HG03571 (cell line): ENCODE measurements at regions not wholly inside any gene's neighbourhood (a gene's known extent, or its start where the extent isn't known, plus 50 kb on each side); places are given as distances from the start of the nearest gene placed in this dataset.
"Not testable (repeated sequence)": the region's sequence is repeated elsewhere in the genome, so short reads cannot be mapped to it uniquely, and the experiment has no call there.

Experiments used
- ATAC-seq: cut with Tn5 transposase; IDR thresholded peaks from one replicate; pipeline ENCODE4 v1.9.1; 2021; ENCODE audit not compliant: unreplicated experiment

GRCh38 chr4:97132435-97132834 is 1010.8 kb downstream of the STPG2 start:
- ATAC-seq: no peak

- no peak for ATAC-seq
Measured at GRCh38 chr4:97134456-97134855, 1008.8 kb downstream of the STPG2 start.

GRCh38 chr4:97139791-97140190 is 1003.5 kb downstream of the STPG2 start:
- ATAC-seq: no peak

- no peak for ATAC-seq
Measured at GRCh38 chr4:97140545-97140944, 1002.7 kb downstream of the STPG2 start.

DNA sequence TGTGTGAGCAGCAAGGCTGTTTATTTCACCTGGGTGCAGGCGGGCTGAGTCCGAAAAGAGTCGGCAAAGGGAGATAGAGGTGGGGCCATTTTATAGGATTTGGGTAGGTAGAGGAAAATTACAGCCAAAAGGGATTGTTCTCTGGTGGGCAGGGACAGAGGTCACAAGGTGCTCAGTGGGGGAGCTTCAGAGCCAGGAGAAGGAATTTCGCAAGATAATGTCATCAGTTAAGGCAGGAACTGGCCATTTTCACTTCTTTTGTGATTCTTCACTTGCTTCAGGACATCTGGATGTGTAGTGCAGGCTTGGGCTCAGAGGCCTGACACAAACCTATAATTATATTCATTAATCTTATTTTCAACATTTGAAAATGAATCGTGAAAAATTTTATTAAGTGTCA is 1001.9 kb downstream of the STPG2 start:
- ATAC-seq: not testable (repeated sequence)

GRCh38 chr4:97142410-97142809 is 1000.9 kb downstream of the STPG2 start:
- no peak for ATAC-seq

DNA sequence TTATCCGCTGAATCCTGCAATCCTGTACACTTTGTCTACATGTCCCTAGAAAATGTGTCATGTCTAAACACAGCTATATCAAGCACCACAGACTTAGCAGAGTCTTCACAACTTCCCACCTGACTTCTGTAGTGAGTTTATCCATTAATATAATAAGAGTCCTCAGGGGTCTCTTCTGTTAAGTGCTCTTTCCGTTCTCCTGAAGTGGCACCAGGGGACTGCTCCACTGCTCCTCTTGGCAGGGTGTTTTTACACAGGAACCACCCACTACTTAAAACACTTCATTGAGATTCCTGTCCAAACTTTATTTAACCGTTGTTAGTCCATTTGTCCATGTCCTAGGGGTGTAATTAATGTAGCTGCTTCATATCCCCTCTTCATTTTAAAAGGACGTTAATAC is 1000.4 kb downstream of the STPG2 start:
- ATAC-seq: no peak

DNA sequence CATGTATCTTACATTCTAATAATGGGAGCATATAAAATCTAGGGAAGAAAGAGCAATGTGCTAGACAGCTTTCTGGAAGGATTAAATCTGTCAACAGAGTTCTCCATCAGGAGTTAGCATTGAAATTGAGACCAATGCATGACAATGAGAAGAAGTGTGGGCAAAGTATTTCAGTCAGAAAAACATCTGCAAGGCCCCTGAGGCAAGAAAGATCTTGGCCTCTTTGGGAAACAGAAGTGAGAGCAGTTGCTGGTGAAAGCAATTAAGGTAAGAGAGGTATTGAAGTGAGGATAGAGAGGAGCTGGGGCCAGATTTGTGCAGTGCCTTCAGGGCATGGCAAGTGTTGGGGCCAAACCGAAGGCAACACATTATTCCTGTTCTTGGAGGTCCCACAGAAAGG is 999.1 kb downstream of the STPG2 start:
- no peak for ATAC-seq

- ATAC-seq: no peak
Measured at GRCh38 chr4:97150966-97151365, 992.3 kb downstream of the STPG2 start.

GRCh38 chr4:97152149-97152548 is 991.1 kb downstream of the STPG2 start:
- no peak for ATAC-seq

DNA sequence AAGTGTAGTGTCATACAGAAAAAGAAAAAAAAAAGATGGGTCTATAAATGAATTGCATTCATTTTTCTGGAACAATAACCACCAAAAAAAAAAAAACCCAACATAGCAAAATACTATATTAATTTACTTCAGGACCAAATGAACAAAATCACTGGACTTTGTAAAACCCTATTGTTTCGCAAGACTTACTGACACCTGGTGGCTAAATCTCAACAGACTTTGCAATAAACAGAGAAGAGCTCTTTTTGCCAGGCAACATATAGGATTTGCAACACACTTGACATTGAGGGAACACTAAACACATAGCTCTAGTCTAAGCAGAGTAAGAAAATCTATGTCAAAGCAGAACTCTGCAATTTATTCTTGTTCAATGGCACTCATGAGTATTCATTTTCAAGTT is 990.2 kb downstream of the STPG2 start:
- ATAC-seq: no peak

- no peak for ATAC-seq
Measured at GRCh38 chr4:97159625-97160024, 983.7 kb downstream of the STPG2 start.

GRCh38 chr4:97185233-97185632 is 958.0 kb downstream of the STPG2 start:
- ATAC-seq: no peak

GRCh38 chr4:97197106-97197505 is 946.2 kb downstream of the STPG2 start:
- no peak for ATAC-seq

DNA sequence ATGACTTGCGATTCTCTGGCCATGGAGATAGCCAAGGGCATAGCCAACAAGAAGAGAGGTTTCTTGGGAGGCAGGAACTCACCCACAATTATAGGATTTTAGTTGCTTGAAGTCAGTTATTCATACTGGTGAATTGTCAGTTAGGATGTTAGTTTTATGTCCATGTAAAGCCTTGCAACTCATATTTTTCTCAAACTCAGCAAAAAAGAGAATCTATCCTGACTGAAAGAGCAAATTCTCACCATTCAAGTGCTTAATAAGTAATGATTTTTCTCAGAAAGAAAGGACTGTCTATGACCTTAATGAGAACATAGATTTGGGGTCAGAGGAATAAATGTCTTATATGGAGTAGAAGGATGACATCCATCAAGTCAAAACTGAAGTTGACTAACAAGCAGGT is 934.5 kb downstream of the STPG2 start:
- ATAC-seq: no peak

DNA sequence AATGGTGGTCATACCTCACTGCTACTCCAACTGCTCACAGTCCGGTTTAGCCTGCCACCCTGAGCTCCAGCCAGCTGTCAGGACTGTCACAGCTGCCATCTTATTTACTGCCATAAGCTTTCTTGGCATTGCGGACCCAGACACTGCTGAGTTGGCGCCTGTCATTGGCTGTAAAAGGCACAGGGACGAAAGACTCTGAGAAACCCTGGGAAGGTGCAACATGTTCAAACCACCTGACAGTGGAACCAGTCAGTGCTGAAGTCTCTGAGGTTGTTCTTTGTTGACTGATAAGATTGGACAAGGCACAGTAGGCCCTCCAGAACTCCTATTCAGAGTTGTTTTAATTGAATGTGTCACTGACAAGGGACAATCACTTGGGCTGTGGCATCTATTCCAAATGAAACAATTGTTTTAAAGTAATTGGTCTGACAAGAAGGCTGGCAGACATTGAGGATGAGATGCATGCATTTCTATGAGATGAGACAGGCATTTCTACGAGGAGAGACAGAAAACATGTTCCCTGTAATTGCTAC is 927.8 kb downstream of the STPG2 start:
- ATAC-seq: no peak

DNA sequence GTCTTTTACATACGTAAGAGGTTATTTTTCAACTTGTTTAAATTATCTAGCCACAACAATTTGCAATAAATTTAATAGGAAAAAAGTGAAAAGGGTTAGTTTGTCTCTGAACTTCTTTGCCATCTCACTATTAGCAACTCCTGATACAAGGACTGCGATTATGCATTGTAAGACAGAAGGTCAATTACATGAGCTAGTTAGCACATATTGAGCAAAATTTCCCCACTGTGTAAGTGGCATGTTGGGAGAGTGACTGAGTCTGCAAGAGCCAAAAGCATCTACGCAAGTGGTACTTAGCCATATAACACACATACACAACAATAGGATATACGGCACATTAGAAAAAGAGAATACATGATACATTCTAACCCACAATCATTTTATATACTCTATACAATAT is 927.2 kb downstream of the STPG2 start:
- no peak for ATAC-seq

DNA sequence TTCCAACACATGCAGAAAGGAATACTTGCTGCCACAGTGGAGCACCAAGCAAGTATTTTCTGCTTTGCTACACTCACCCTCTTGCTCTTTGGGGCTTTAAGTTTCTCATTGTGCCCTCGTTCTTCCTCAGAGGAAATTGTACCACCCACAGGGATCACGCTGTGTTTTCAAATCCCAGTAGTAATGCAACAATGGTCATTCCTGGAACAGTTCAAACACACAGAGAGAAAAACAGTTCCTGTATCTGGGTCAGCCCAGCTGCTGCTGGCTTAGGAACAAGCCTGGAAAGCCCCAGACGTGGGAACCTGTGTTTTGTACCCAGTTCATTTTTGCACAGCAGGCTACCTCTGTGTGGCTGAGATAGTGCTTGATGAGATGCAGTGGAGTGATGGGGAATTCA is 907.8 kb downstream of the STPG2 start:
- ATAC-seq: no peak

DNA sequence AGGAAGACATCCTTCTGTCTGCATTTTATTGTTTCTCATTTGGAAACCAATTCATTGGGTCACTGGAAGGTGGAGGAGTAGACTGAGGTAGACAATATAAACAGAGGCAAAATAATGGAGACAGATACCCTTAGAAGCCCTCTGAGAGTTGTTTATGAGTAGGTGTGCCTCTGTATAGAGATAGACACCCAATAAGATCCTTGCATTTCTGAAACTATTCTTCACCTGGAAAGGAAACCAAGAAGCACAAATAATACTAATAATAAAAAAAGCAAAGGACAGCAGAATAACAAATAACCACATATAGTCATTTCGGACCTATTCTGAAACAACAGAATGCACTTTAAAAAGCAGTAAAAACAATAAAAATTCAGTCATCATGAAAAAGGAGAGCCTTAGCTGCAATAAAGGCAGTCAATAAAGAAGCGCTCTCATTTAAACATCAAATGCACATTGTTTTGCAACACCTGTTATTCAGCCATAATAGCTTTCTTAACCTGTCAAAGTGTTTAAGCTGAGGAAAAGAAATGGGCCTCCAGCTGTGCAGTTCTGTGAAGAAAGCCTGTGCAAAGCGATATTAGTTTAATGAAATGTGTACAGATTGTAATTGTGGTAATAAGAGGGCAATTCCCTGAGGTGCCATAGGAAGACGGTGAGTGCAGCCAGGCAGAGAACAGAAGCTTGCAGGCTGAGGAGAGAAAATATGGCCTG is 904.2 kb downstream of the STPG2 start:
- no peak for ATAC-seq

GRCh38 chr4:97239667-97239997 is 903.6 kb downstream of the STPG2 start:
- ATAC-seq: no peak

- ATAC-seq: no peak
Measured at GRCh38 chr4:97252615-97253154, 890.6 kb downstream of the STPG2 start.

GRCh38 chr4:97262769-97263168 is 880.5 kb downstream of the STPG2 start:
- ATAC-seq: no peak

DNA sequence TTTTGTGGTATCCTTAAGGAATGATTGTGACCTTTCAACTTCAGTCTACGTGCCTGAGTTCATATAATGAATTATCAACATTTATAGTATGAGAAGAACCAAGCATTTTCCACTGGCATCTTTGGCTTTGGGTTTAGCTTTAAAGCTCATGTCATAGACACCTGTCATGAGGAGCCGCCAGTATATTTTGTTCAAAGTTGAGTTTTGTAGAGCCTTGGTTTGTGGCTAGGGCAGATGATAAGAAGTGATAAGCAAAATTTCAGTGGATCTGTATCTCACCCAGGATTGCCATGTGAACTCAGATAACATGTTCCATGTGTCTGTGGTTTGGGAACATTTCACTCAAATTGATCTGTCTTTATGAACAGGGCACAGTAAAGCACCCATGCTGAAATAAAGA is 873.2 kb downstream of the STPG2 start:
- ATAC-seq: no peak
